IPS-15b (cell line): ENCODE measurements at regions not wholly inside any gene's neighbourhood (a gene's known extent, or its start where the extent isn't known, plus 50 kb on each side); places are given as distances from the start of the nearest gene placed in this dataset.

ENCODE experiments used
- H3K27me3 ChIP-seq: one replicate; pipeline ENCODE4 v1.6.1; 2013; ENCODE audit warnings: low read length; ENCODE audit not compliant: control insufficient read depth, insufficient read depth
- H3K36me3 ChIP-seq: one replicate; pipeline ENCODE4 v1.6.1; 2013; ENCODE audit warnings: low read length; ENCODE audit not compliant: control insufficient read depth, insufficient read depth
- H3K4me1 ChIP-seq: one replicate; pipeline ENCODE4 v1.6.1; 2013; ENCODE audit warnings: mild to moderate bottlenecking, low read length; ENCODE audit not compliant: control insufficient read depth, insufficient read depth
- H3K4me3 ChIP-seq: one replicate; pipeline ENCODE4 v1.5.1; 2013; ENCODE audit warnings: low read depth, low read length
- H3K9ac ChIP-seq: one replicate; pipeline ENCODE4 v1.6.1; 2013; ENCODE audit warnings: low read depth, mild to moderate bottlenecking, low read length
- H3K9me3 ChIP-seq: one replicate; pipeline ENCODE4 v1.6.1; 2013; ENCODE audit warnings: mild to moderate bottlenecking, low read length; ENCODE audit not compliant: control insufficient read depth, insufficient read depth

DNA sequence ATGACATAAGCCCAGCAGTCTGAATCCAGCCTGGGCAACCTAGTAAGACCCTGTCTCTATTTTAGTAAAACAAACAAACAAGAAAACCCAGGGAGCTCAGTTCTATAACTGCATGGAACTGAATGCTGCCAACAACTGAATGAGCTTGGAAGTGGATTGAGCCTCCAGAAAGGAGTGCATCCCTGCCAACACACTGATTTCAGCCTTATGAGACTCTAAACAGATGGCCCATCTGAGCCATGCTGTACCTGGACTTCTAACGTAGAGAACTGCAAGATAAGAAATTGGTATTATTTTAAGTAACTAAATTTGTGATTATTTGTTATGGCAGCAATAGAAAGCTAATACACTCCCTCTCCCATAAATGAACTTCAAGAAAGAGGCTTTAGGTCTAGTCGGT is 150.4 kb upstream of the RAI14 start:
- Histone ChIP-seq H3K9ac (no peak overlapping the region), H3K36me3 (no peaks in the 10 kb centered on the region), H3K4me3 (no peak overlapping the region), H3K9me3 (no peaks in the 10 kb centered on the region), H3K4me1 (no peaks in the 10 kb centered on the region), H3K27me3 (no peaks in the 10 kb centered on the region)

DNA sequence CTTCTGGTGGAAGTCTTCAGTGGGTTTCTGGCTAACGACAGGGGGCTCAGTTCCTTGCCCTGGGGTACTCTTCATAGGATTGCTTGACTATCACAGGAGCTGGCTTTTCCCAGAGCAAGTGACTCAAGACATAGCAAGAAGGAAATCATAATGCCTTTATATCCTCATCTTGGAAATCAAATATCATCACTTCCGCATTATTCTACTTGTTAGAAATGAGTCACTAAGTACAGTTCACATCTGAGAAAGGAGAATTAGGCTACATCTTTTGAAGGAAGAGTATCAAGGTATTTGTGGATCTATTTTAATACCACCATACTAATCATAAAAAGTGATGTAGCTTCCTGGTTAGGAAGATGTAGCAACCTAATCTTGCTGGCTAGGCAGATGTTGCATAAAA is 148.2 kb upstream of the RAI14 start:
- H3K9ac ChIP-seq = no peak overlapping the region

GRCh38 chr5:34509392-34509791 is 146.7 kb upstream of the RAI14 start:
- Histone ChIP-seq H3K36me3 (no peaks in the 10 kb centered on the region), H3K4me3 (no peak overlapping the region), H3K9ac (no peak overlapping the region), H3K27me3 (no peaks in the 10 kb centered on the region), H3K4me1 (no peaks in the 10 kb centered on the region), H3K9me3 (no peaks in the 10 kb centered on the region)

More for the DNA sequence above, 148.2 kb upstream of the RAI14 start:
- no peaks in the 10 kb centered on the region for H3K36me3 ChIP-seq
- H3K27me3 ChIP-seq = no peaks in the 10 kb centered on the region
- H3K9me3 ChIP-seq = no peaks in the 10 kb centered on the region
- no peaks in the 10 kb centered on the region for H3K4me1 ChIP-seq
- no peak overlapping the region for H3K4me3 ChIP-seq

DNA sequence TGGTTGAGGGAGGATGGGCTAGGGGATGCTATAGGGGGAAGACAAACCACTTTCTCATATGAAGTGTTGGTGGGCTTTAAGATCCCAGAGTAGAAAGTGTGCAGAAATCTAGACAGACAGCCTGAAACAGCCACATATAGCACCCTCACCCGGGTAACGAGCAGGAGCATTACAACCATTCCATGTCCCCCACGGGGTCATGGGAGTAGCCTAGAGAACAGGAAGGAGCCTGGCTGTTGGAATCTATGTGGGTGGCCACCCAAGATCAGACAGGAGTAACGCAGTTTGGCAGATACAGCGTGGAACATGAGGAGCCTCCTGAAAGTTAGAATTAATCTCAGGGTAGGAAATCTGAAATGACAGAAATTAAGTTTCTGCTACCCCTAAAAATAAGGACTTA is 146.1 kb upstream of the RAI14 start:
- Histone ChIP-seq H3K9me3 (no peaks in the 10 kb centered on the region), H3K36me3 (no peaks in the 10 kb centered on the region), H3K4me1 (no peaks in the 10 kb centered on the region), H3K27me3 (no peaks in the 10 kb centered on the region), H3K9ac (no peak overlapping the region), H3K4me3 (no peak overlapping the region)

DNA sequence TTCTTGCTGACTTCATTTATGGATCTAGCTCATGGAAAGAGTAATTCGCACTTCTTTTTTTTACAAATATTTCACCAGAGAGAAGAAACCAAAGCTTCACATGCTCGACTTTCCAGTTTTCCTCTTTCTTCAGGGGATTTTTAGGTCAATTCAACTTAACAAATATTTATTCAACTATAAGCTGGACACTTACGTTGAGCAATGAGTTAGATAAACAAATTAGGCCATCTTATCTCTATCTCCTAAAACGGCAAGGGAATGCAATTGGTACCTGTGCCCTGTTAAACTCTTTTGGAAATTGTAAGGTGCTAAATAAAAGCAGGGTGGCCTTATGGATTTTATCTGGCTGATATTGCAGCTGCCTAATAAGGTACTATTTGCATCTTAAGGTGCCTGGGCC is 145.1 kb upstream of the RAI14 start:
- no peak overlapping the region for H3K4me3 ChIP-seq
- no peak overlapping the region for H3K9ac ChIP-seq
- H3K36me3 ChIP-seq = no peaks in the 10 kb centered on the region
- H3K9me3 ChIP-seq = no peaks in the 10 kb centered on the region
- no peaks in the 10 kb centered on the region for H3K27me3 ChIP-seq
- H3K4me1 ChIP-seq = no peaks in the 10 kb centered on the region

DNA sequence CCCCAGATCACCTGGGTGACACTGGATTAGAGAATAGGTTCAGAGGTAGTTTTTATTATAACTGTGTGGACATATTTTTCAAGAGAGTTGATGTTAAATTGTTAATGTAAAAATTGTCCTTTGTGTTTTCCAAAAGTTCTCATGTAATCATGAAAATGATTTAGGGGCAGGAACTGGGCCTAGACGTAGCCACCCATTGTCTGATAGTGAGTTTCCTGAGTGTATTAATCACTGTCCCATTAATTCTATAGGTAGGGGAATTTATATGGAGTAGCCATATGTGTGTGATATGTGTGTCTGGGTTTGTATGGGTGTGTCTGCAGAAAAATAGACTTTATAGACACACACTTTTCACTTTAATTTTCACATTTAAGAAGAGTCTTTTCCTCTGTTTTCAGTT is 144.6 kb upstream of the RAI14 start:
- Histone ChIP-seq H3K27me3 (no peaks in the 10 kb centered on the region), H3K9me3 (no peaks in the 10 kb centered on the region), H3K9ac (no peak overlapping the region), H3K4me3 (no peak overlapping the region), H3K4me1 (no peaks in the 10 kb centered on the region), H3K36me3 (no peaks in the 10 kb centered on the region)

GRCh38 chr5:34511915-34512314 is 144.2 kb upstream of the RAI14 start:
- no peak overlapping the region for H3K4me3 ChIP-seq

GRCh38 chr5:34516166-34516565 is 140.0 kb upstream of the RAI14 start:
- Histone ChIP-seq H3K36me3 (no peaks in the 10 kb centered on the region), H3K9me3 (no peaks in the 10 kb centered on the region), H3K27me3 (no peaks in the 10 kb centered on the region), H3K9ac (no peak overlapping the region), H3K4me1 (no peaks in the 10 kb centered on the region), H3K4me3 (no peak overlapping the region)

More at GRCh38 chr5:34511915-34512314, 144.2 kb upstream of the RAI14 start:
- Histone ChIP-seq H3K9me3 (no peaks in the 10 kb centered on the region), H3K4me1 (no peaks in the 10 kb centered on the region), H3K9ac (no peak overlapping the region), H3K36me3 (no peaks in the 10 kb centered on the region), H3K27me3 (no peaks in the 10 kb centered on the region)

DNA sequence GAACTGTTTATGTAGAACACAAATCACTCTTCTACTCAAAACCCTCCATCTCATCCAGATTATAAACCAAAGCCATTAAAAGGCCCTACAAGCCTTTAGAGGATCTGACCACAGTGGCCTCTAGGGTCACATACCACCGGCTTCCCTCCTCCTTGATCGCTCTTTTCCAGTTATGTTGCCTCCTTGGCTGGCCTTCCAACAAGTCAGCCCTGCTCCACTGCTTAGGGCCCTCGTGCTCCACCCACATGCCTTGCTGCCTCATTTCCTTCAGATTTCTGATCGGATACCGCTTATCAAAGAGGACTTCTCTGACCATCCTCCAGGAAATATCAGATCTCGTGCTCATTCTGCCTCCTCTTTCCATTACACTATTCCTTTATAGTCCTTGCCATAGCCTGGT is 139.4 kb upstream of the RAI14 start:
- H3K9me3 ChIP-seq = no peaks in the 10 kb centered on the region
- H3K4me1 ChIP-seq = peaks cover under 1% of the 10 kb centered on the region
- no peaks in the 10 kb centered on the region for H3K36me3 ChIP-seq
- no peak overlapping the region for H3K9ac ChIP-seq
- no peaks in the 10 kb centered on the region for H3K27me3 ChIP-seq
- H3K4me3 ChIP-seq = no peak overlapping the region

DNA sequence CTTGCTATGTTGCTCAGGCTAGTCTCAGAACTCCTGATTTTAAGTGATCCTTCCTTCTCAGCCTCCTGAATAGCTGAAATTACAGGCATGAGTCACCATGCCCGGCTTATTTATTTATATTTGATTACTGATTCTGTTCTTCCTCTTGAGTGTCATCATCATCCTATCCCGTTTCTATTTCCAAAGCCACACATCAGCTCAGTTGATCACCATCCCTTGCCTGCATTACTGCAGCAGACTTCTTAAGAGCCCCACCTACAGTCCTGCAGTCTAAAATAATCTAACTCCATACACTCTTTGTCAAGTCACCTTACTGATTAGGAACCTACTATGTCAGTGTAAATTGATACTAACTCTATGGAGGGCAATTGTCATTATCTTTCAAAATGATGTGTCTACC is 138.9 kb upstream of the RAI14 start:
- Histone ChIP-seq H3K36me3 (no peaks in the 10 kb centered on the region), H3K4me3 (no peak overlapping the region), H3K4me1 (peaks cover 2% of the 10 kb centered on the region), H3K9me3 (no peaks in the 10 kb centered on the region), H3K9ac (no peak overlapping the region), H3K27me3 (no peaks in the 10 kb centered on the region)

GRCh38 chr5:34519489-34520220 is 136.5 kb upstream of the RAI14 start:
- Histone ChIP-seq H3K27me3 (no peaks in the 10 kb centered on the region), H3K4me3 (no peak overlapping the region), H3K9ac (no peak overlapping the region), H3K4me1 (peaks cover 2% of the 10 kb centered on the region), H3K36me3 (no peaks in the 10 kb centered on the region), H3K9me3 (no peaks in the 10 kb centered on the region)

- H3K9me3 ChIP-seq = no peaks in the 10 kb centered on the region
- peaks cover 2% of the 10 kb centered on the region for H3K4me1 ChIP-seq
Measured at GRCh38 chr5:34521628-34522290, 134.4 kb upstream of the RAI14 start.

More at GRCh38 chr5:34521628-34522290, 134.4 kb upstream of the RAI14 start:
- H3K4me3 ChIP-seq = no peak overlapping the region
- H3K9ac ChIP-seq = no peak overlapping the region
- no peaks in the 10 kb centered on the region for H3K27me3 ChIP-seq
- no peaks in the 10 kb centered on the region for H3K36me3 ChIP-seq
